GM21576 (cell line): ENCODE measurements at regions not wholly inside any gene's neighbourhood (a gene's known extent, or its start where the extent isn't known, plus 50 kb on each side); places are given as distances from the start of the nearest gene placed in this dataset.

Source experiments
- ATAC-seq: cut with Tn5 transposase; IDR thresholded peaks from one replicate; pipeline ENCODE4 v1.9.1; 2021; ENCODE audit warnings: mild to moderate bottlenecking, moderate library complexity; ENCODE audit not compliant: unreplicated experiment

- ATAC-seq, result no peak
Observed at GRCh38 chr5:89759802-89760201, 649.8 kb downstream of the CETN3 start.

- no peak for ATAC-seq
Observed at GRCh38 chr5:89758146-89758545, 651.4 kb downstream of the CETN3 start.

GRCh38 chr5:89756955-89757354 is 652.6 kb downstream of the CETN3 start:
- ATAC-seq, result no peak

- ATAC-seq, result no peak
Observed at GRCh38 chr5:89755024-89755423, 654.5 kb downstream of the CETN3 start.

- ATAC-seq, result no peak
Observed at GRCh38 chr5:89735082-89735481, 674.5 kb downstream of the CETN3 start.

- ATAC-seq, result no peak
Observed at GRCh38 chr5:89733772-89734171, 675.8 kb downstream of the CETN3 start.

- ATAC-seq, result no peak
Observed at GRCh38 chr5:89729623-89730301, 679.8 kb downstream of the CETN3 start.

- no peak for ATAC-seq
Observed at GRCh38 chr5:89728750-89729149, 680.8 kb downstream of the CETN3 start.

GRCh38 chr5:89728134-89728533 is 681.4 kb downstream of the CETN3 start:
- ATAC-seq, result no peak

GRCh38 chr5:89724379-89725095 is 685.0 kb downstream of the CETN3 start:
- no peak for ATAC-seq

GRCh38 chr5:89723907-89724306 is 685.6 kb downstream of the CETN3 start:
- ATAC-seq, result no peak

- ATAC-seq, result no peak
Observed at GRCh38 chr5:89722538-89722937, 687.0 kb downstream of the CETN3 start.

- ATAC-seq, result no peak
Observed at GRCh38 chr5:89721931-89722330, 687.6 kb downstream of the CETN3 start.

GRCh38 chr5:89721353-89721752 is 688.2 kb downstream of the CETN3 start:
- ATAC-seq, result no peak

GRCh38 chr5:89712134-89712700 is 697.3 kb downstream of the CETN3 start:
- ATAC-seq, result no peak

GRCh38 chr5:89711526-89711925 is 698.0 kb downstream of the CETN3 start:
- ATAC-seq, result no peak

GRCh38 chr5:89710006-89710405 is 699.5 kb downstream of the CETN3 start:
- ATAC-seq, result no peak

GRCh38 chr5:89707891-89708290 is 701.7 kb downstream of the CETN3 start:
- no peak for ATAC-seq

GRCh38 chr5:89706731-89707130 is 702.8 kb downstream of the CETN3 start:
- ATAC-seq, result no peak

- no peak for ATAC-seq
Observed at GRCh38 chr5:89703817-89704216, 705.7 kb downstream of the CETN3 start.

- ATAC-seq, result no peak
Observed at GRCh38 chr5:89698028-89698427, 711.5 kb downstream of the CETN3 start.

GRCh38 chr5:89697581-89697980 is 712.0 kb downstream of the CETN3 start:
- ATAC-seq, result no peak
